ENCODE measurements at regions not wholly inside any gene's neighbourhood (a gene's known extent, or its start where the extent isn't known, plus 50 kb on each side); places are given as distances from the start of the nearest gene placed in this dataset.

- no peak for TF ChIP-seq CTCF (IDR thresholded peaks at IDR 0.05)
- no peak for TF ChIP-seq POLR2A (IDR thresholded peaks at IDR 0.05)
- TF ChIP-seq POLR2AphosphoS5 (IDR thresholded peaks at IDR 0.05), result no peak
Measured at GRCh38 chr6:1247056-1247455, 64.8 kb upstream of the FOXQ1 start.

All from breast epithelium (tissue), 3 donors.